ENCODE measurements at regions not wholly inside any gene's neighbourhood (a gene's known extent, or its start where the extent isn't known, plus 50 kb on each side); places are given as distances from the start of the nearest gene placed in this dataset.

DNA sequence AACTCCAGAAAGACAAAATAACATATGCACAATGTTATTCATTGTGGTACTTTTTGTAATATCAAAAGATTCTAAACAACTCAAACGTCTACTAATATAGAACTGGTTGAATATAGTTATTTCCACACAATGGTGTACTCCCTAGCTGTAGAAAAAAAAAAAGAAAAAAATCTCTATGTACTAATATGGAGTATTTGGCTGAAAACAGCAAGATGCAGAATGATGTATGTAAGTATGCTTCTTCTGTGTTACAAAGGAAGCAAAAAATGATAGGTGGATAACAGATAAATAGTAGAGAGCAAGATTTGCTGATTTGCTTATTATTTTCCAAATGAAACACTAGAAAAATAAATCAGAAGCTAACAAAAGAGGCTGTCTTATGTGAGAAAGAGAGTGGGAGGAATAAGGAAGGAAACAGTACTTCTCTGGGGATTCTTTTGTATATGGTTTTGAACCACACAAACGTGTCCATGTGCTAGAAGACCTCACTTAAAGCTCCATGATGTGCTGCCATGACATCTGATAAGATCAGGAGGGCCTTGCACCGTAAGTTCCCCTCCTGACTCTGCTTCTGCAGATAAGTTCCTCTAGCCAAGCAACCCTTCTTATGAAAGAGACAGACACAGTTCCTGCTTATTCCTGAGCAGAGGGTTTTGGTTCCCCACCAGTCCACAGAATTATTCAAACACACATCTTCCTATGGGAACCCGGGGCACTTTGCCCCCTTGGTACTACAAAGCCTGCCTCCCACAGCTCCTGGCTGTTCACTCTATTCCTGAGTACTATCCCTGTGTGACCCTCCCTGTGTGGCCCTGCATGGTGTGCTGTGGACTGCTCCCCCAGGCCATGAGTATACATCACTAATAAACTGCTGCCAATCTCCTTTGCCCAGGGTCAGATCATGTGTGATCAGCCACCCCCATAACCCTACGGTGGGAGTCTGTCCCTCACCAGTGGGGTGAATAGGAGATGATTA, 159.1 kb downstream of the CCDC71L start:
- TF ChIP-seq, protein P1, sequence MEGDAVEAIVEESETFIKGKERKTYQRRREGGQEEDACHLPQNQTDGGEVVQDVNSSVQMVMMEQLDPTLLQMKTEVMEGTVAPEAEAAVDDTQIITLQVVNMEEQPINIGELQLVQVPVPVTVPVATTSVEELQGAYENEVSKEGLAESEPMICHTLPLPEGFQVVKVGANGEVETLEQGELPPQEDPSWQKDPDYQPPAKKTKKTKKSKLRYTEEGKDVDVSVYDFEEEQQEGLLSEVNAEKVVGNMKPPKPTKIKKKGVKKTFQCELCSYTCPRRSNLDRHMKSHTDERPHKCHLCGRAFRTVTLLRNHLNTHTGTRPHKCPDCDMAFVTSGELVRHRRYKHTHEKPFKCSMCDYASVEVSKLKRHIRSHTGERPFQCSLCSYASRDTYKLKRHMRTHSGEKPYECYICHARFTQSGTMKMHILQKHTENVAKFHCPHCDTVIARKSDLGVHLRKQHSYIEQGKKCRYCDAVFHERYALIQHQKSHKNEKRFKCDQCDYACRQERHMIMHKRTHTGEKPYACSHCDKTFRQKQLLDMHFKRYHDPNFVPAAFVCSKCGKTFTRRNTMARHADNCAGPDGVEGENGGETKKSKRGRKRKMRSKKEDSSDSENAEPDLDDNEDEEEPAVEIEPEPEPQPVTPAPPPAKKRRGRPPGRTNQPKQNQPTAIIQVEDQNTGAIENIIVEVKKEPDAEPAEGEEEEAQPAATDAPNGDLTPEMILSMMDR (IDR thresholded peaks at IDR 0.05; ENCODE audit: low read length): no peak
- TF ChIP-seq EZH2 (IDR thresholded peaks at IDR 0.05; ENCODE audit: borderline replicate concordance, low read length): no peak
